HFFc6 (cell line): ENCODE measurements at regions not wholly inside any gene's neighbourhood (a gene's known extent, or its start where the extent isn't known, plus 50 kb on each side); places are given as distances from the start of the nearest gene placed in this dataset.
"Not testable (repeated sequence)": the region's sequence is repeated elsewhere in the genome, so short reads cannot be mapped to it uniquely, and the experiment has no call there.

ENCODE experiments used
- DNase-seq: peaks from one replicate; pipeline ENCODE4 v3.0.0-alpha.2; 2018
- H3K27ac Mint-ChIP-seq: 2 replicates; pipeline ENCODE4 v1.8.0; 2020; ENCODE audit warnings: mild to moderate bottlenecking, mixed read lengths
- H3K27me3 Mint-ChIP-seq: 2 replicates; pipeline ENCODE4 v1.8.0; 2021; ENCODE audit warnings: mild to moderate bottlenecking, moderate library complexity, mixed read lengths; ENCODE audit not compliant: insufficient read depth
- H3K36me3 Mint-ChIP-seq: 2 replicates; pipeline ENCODE4 v1.8.0; 2021; ENCODE audit warnings: low read depth, mixed read lengths
- H3K4me1 Mint-ChIP-seq: 2 replicates; pipeline ENCODE4 v1.8.0; 2020; ENCODE audit warnings: low read depth, mixed read lengths
- H3K4me3 Mint-ChIP-seq: 2 replicates; pipeline ENCODE4 v1.8.0; 2020; ENCODE audit warnings: mild to moderate bottlenecking, moderate library complexity, mixed read lengths
- H3K9me3 Mint-ChIP-seq: 2 replicates; pipeline ENCODE4 v1.8.0; 2020; ENCODE audit warnings: mild to moderate bottlenecking, mixed read lengths
- TF ChIP-seq, protein P1 (sequence below): fragments of 200-600 bp; sonication (generic); IDR thresholded peaks from 2 replicates; pipeline ENCODE4 v1.5.0; 2021; ENCODE audit warnings: antibody characterized with exemption, mild to moderate bottlenecking

DNA sequence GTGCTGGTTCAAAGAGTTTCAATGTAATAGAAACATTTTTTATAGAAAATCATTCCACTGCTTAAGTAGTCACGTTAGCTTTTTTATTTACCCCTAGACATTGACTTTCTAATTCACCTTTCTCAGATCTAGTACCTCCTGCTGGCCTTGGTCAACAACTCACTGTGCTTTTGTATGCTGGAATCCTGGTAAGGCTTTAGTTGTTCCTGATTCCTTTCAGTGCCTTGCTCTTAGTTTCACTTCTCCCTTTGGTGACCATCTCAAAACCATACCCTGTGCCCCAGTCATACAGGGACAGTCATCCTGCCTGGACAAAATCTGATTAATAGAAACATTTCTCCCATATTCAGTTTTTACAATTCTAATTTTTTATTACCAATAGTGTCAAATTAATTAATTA lies 130.2 kb downstream of the GPR37 start:
- DNase-seq, result no peak
- no peaks in the 10 kb centered on the region for H3K27me3 Mint-ChIP-seq
- H3K4me3 Mint-ChIP-seq, result no peak overlapping the region
- TF ChIP-seq, protein P1, sequence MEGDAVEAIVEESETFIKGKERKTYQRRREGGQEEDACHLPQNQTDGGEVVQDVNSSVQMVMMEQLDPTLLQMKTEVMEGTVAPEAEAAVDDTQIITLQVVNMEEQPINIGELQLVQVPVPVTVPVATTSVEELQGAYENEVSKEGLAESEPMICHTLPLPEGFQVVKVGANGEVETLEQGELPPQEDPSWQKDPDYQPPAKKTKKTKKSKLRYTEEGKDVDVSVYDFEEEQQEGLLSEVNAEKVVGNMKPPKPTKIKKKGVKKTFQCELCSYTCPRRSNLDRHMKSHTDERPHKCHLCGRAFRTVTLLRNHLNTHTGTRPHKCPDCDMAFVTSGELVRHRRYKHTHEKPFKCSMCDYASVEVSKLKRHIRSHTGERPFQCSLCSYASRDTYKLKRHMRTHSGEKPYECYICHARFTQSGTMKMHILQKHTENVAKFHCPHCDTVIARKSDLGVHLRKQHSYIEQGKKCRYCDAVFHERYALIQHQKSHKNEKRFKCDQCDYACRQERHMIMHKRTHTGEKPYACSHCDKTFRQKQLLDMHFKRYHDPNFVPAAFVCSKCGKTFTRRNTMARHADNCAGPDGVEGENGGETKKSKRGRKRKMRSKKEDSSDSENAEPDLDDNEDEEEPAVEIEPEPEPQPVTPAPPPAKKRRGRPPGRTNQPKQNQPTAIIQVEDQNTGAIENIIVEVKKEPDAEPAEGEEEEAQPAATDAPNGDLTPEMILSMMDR, result no peak
- H3K4me1 Mint-ChIP-seq, result no peaks in the 10 kb centered on the region
- no peaks in the 10 kb centered on the region for H3K36me3 Mint-ChIP-seq
- no peak overlapping the region for H3K27ac Mint-ChIP-seq
- H3K9me3 Mint-ChIP-seq, result peaks cover 29% of the 10 kb centered on the region

DNA sequence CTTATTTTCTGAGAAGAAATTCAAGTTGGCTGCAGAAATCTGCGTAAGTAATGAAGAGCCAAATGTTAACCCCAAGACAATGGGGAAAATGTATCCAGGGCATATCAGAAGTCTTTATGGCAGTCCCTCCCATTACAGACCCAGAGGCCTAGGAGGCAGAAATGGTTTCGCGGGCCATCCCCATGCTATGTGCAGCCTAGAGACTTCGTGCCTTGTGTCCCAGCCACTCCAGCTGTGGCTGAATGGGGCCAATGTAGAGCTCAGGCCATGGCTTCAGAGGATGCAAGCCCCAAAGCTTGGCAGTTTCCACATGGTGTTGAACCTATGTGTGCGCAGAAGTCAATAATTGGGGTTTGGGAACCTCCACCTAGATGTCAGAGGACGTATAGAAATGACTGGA lies 131.9 kb downstream of the GPR37 start:
- Mint-ChIP-seq H3K4me3 (no peak overlapping the region), H3K27me3 (no peaks in the 10 kb centered on the region), H3K4me1 (no peaks in the 10 kb centered on the region), H3K36me3 (no peaks in the 10 kb centered on the region), H3K9me3 (peaks cover 28% of the 10 kb centered on the region), H3K27ac (no peak overlapping the region)
- TF ChIP-seq, protein P1, result no peak
- no peak for DNase-seq

DNA sequence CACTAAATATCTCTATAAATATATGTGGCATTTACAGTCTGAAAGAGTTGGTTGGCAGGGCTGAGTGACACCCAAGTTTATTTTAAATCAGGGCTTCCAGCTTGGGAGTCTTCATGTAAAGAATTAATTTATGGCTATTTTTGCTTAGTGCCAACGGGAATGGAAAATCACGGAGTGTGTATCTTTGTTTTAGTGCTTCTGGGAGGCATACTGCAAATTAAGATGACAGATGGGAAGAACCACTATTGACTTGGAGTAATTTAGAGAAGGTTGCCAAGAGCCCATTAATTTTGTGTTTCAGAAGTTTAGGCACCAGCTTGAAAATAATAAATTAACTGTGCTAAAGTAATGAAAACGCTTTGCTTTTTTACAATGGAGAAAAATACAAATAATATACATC lies 135.2 kb downstream of the GPR37 start:
- no peak overlapping the region for H3K4me3 Mint-ChIP-seq
- H3K9me3 Mint-ChIP-seq, result peaks cover 28% of the 10 kb centered on the region
- H3K27ac Mint-ChIP-seq, result no peak overlapping the region
- no peaks in the 10 kb centered on the region for H3K4me1 Mint-ChIP-seq
- no peaks in the 10 kb centered on the region for H3K27me3 Mint-ChIP-seq
- no peak for DNase-seq
- no peaks in the 10 kb centered on the region for H3K36me3 Mint-ChIP-seq
- TF ChIP-seq, protein P1, result no peak

DNA sequence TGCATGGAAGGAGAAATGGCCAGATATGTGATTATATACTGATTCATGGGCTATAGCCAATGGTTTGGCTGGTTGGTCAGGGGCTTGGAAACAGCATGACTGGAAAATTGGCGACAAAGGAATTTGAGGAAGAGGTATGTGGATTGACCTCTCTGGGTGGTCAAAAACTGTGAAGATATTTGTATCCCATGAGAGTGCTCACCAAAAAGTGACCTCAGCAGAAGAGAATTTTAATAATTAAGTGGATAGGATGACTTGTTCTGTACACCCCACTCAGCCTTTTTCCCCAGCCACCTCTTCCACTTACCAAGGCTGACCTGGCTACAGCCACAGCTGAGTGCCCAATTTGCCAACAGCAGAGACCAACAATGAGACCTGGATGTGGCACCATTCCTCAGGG lies 146.7 kb downstream of the GPR37 start:
- TF ChIP-seq, protein P1, result no peak
- Mint-ChIP-seq H3K36me3 (no peaks in the 10 kb centered on the region), H3K4me1 (no peaks in the 10 kb centered on the region), H3K27me3 (no peaks in the 10 kb centered on the region; the same call in 1 of the 2 replicates), H3K9me3 (peaks cover 33% of the 10 kb centered on the region), H3K4me3 (no peak overlapping the region), H3K27ac (no peak overlapping the region)
- no peak for DNase-seq

DNA sequence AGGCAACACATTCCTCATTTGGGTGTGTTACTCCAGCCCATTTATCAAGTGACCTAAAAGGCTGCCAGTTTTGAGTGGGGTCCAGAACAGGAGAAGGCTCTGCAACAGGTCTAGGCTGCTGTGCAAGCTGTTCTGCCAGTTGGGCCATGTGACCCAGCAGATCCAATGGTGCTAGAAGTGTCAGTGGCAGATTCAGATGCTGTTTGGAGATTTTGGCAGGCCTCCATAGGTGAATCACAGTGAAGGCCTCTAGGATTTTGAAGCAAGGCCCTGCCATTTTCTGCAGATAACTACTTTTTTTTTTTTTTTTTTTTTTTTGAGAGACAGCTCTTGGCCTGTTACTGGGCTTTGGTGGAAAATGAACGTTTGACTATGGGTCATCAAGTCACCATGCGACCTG lies 147.5 kb downstream of the GPR37 start:
- H3K27me3 Mint-ChIP-seq, H3K4me1 Mint-ChIP-seq, H3K27ac Mint-ChIP-seq, DNase-seq, H3K4me3 Mint-ChIP-seq, H3K36me3 Mint-ChIP-seq: not testable (repeated sequence)
- H3K9me3 Mint-ChIP-seq, result peaks cover 42% of the 10 kb centered on the region

DNA sequence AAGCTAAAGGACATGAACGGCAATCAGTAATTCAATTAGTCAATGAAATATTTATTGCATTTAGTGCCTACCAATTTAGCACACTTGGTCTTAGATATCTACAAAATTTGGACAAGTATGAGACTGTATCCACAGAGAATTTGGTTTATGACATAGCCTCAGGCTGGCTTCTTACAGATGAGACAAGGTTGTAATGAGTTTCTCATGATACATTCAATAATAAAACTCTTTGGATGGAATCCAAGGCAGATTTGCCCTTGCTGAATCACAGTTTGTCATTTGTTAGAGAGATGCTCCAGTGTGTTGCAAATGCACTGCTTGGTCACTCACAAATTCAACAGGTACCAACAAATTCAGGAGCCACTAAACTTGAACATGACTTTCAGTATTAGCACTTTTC lies 162.5 kb downstream of the GPR37 start:
- DNase-seq, result no peak
- no peaks in the 10 kb centered on the region for H3K27me3 Mint-ChIP-seq
- TF ChIP-seq, protein P1, result no peak
- H3K9me3 Mint-ChIP-seq, result peaks cover 19% of the 10 kb centered on the region
- no peaks in the 10 kb centered on the region for H3K36me3 Mint-ChIP-seq
- H3K4me3 Mint-ChIP-seq, result no peak overlapping the region
- H3K4me1 Mint-ChIP-seq, result no peaks in the 10 kb centered on the region
- H3K27ac Mint-ChIP-seq, result no peak overlapping the region
